ENCODE measurements at regions not wholly inside any gene's neighbourhood (a gene's known extent, or its start where the extent isn't known, plus 50 kb on each side); places are given as distances from the start of the nearest gene placed in this dataset.

GRCh38 chr18:66872277-66872676 is 268.4 kb upstream of the CDH19 start:
- TF ChIP-seq RAD21 (IDR thresholded peaks at IDR 0.05; ENCODE audit: low read depth) (peak; percentile 45), FOXM1 (IDR thresholded peaks at IDR 0.05; ENCODE audit: borderline replicate concordance, low read depth) (no peak)

- TF ChIP-seq TCF12 (IDR thresholded peaks at IDR 0.05; ENCODE audit: low read depth) (no peak), NFIC (IDR thresholded peaks at IDR 0.05) (no peak), REST (IDR thresholded peaks at IDR 0.05; ENCODE audit: low read depth) (no peak), EGR1 (IDR thresholded peaks at IDR 0.05) (no peak), CEBPB (IDR thresholded peaks at IDR 0.05) (no peak), CREB1 (IDR thresholded peaks at IDR 0.05; ENCODE audit: low read depth) (no peak), EP300 (IDR thresholded peaks at IDR 0.05; ENCODE audit: borderline replicate concordance) (no peak), USF1 (IDR thresholded peaks at IDR 0.05) (no peak), TAF1 (IDR thresholded peaks at IDR 0.05; ENCODE audit: low read depth) (no peak), TEAD4 (IDR thresholded peaks at IDR 0.05) (no peak), FOXM1 (IDR thresholded peaks at IDR 0.05; ENCODE audit: borderline replicate concordance, low read depth) (no peak), ZBTB7A (IDR thresholded peaks at IDR 0.05; ENCODE audit: low read depth) (no peak), MAX (IDR thresholded peaks at IDR 0.05) (no peak), YY1 (IDR thresholded peaks at IDR 0.05; ENCODE audit: low read depth) (no peak), RAD21 (IDR thresholded peaks at IDR 0.05; ENCODE audit: low read depth) (no peak)
These were observed 263.8 kb upstream of the CDH19 start for GRCh38 chr18:66867653-66868052.

GRCh38 chr18:66838340-66838987 is 234.6 kb upstream of the CDH19 start:
- TF ChIP-seq ZBTB7A (IDR thresholded peaks at IDR 0.05; ENCODE audit: low read depth) (no peak), RAD21 (IDR thresholded peaks at IDR 0.05; ENCODE audit: low read depth) (no peak), FOXM1 (IDR thresholded peaks at IDR 0.05; ENCODE audit: borderline replicate concordance, low read depth) (no peak), MAX (IDR thresholded peaks at IDR 0.05) (no peak), TAF1 (IDR thresholded peaks at IDR 0.05; ENCODE audit: low read depth) (no peak), EGR1 (IDR thresholded peaks at IDR 0.05) (no peak), YY1 (IDR thresholded peaks at IDR 0.05; ENCODE audit: low read depth) (no peak), EP300 (IDR thresholded peaks at IDR 0.05; ENCODE audit: borderline replicate concordance) (no peak), NFIC (IDR thresholded peaks at IDR 0.05) (no peak), REST (IDR thresholded peaks at IDR 0.05; ENCODE audit: low read depth) (no peak), TEAD4 (IDR thresholded peaks at IDR 0.05) (no peak), USF1 (IDR thresholded peaks at IDR 0.05) (no peak), CEBPB (IDR thresholded peaks at IDR 0.05) (no peak), TCF12 (IDR thresholded peaks at IDR 0.05; ENCODE audit: low read depth) (no peak), CREB1 (IDR thresholded peaks at IDR 0.05; ENCODE audit: low read depth) (no peak)

GRCh38 chr18:66833646-66834045 is 229.8 kb upstream of the CDH19 start:
- no peak for TF ChIP-seq RAD21 (IDR thresholded peaks at IDR 0.05; ENCODE audit: low read depth)
- TF ChIP-seq MAX (IDR thresholded peaks at IDR 0.05) = no peak
- TF ChIP-seq TEAD4 (IDR thresholded peaks at IDR 0.05) = no peak
- TF ChIP-seq REST (IDR thresholded peaks at IDR 0.05; ENCODE audit: low read depth) = no peak
- no peak for TF ChIP-seq YY1 (IDR thresholded peaks at IDR 0.05; ENCODE audit: low read depth)
- no peak for TF ChIP-seq USF1 (IDR thresholded peaks at IDR 0.05)
- no peak for TF ChIP-seq EGR1 (IDR thresholded peaks at IDR 0.05)
- TF ChIP-seq CEBPB (IDR thresholded peaks at IDR 0.05) = no peak
- TF ChIP-seq NFIC (IDR thresholded peaks at IDR 0.05) = no peak
- TF ChIP-seq TCF12 (IDR thresholded peaks at IDR 0.05; ENCODE audit: low read depth) = no peak
- TF ChIP-seq FOXM1 (IDR thresholded peaks at IDR 0.05; ENCODE audit: borderline replicate concordance, low read depth) = no peak
- TF ChIP-seq ZBTB7A (IDR thresholded peaks at IDR 0.05; ENCODE audit: low read depth) = no peak
- no peak for TF ChIP-seq CREB1 (IDR thresholded peaks at IDR 0.05; ENCODE audit: low read depth)
- TF ChIP-seq TAF1 (IDR thresholded peaks at IDR 0.05; ENCODE audit: low read depth) = no peak
- TF ChIP-seq EP300 (IDR thresholded peaks at IDR 0.05; ENCODE audit: borderline replicate concordance) = no peak
